ENCODE measurements at regions not wholly inside any gene's neighbourhood (a gene's known extent, or its start where the extent isn't known, plus 50 kb on each side); places are given as distances from the start of the nearest gene placed in this dataset.

GRCh38 chr16:85164838-85165516 is 52.7 kb upstream of the CIBAR2 start:
- H3K4me1 ChIP-seq (ENCODE audit: insufficient read depth, low read length, poor library complexity, severe bottlenecking) = no peaks in the 10 kb centered on the region
- no peaks in the 10 kb centered on the region for H3F3A ChIP-seq (ENCODE audit: low read depth)
- TF ChIP-seq CTCF (conservative IDR thresholded peaks at IDR 0.05; ENCODE audit: low read length) = no peak
- no peak for TF ChIP-seq EZH2phosphoT487 (IDR thresholded peaks at IDR 0.05; ENCODE audit: borderline replicate concordance)
- H3K9me3 ChIP-seq (ENCODE audit: insufficient read depth, low read depth, low read length) = no peaks in the 10 kb centered on the region
- no peaks in the 10 kb centered on the region for H3K9me2 ChIP-seq (replicated peaks; ENCODE audit: low read depth, low read length)
- no peak overlapping the region for H3K9ac ChIP-seq (ENCODE audit: low read depth, low read length, poor library complexity, severe bottlenecking)
- H3K4me3 ChIP-seq (ENCODE audit: low read length, poor library complexity, severe bottlenecking) = no peak overlapping the region
- H2AFZ ChIP-seq (ENCODE audit: low read length) = no peak overlapping the region
- H3K27me3 ChIP-seq (ENCODE audit: insufficient read depth, low read length, poor library complexity, severe bottlenecking) = no peaks in the 10 kb centered on the region
- no peaks in the 10 kb centered on the region for H3K36me3 ChIP-seq (ENCODE audit: insufficient read depth, low read length)
- no peaks in the 10 kb centered on the region for H4K20me1 ChIP-seq (ENCODE audit: insufficient read depth, low read length, poor library complexity, severe bottlenecking)
- H3K4me2 ChIP-seq (ENCODE audit: low read depth, low read length, poor library complexity, severe bottlenecking) = no peak overlapping the region
- H3K79me2 ChIP-seq (ENCODE audit: insufficient read depth, low read length) = no peaks in the 10 kb centered on the region

- Histone ChIP-seq H3K79me2 (ENCODE audit: insufficient read depth, low read length) (no peaks in the 10 kb centered on the region), H3K9me2 (replicated peaks; ENCODE audit: low read depth, low read length) (no peaks in the 10 kb centered on the region), H3K4me2 (ENCODE audit: low read depth, low read length, poor library complexity, severe bottlenecking) (no peak overlapping the region), H3K27me3 (ENCODE audit: insufficient read depth, low read length, poor library complexity, severe bottlenecking) (no peaks in the 10 kb centered on the region), H2AFZ (ENCODE audit: low read length) (no peak overlapping the region), H3K36me3 (ENCODE audit: insufficient read depth, low read length) (no peaks in the 10 kb centered on the region), H3F3A (ENCODE audit: low read depth) (no peaks in the 10 kb centered on the region), H3K4me3 (ENCODE audit: low read length, poor library complexity, severe bottlenecking) (no peak overlapping the region), H3K4me1 (ENCODE audit: insufficient read depth, low read length, poor library complexity, severe bottlenecking) (no peaks in the 10 kb centered on the region), H3K9me3 (ENCODE audit: insufficient read depth, low read depth, low read length) (no peaks in the 10 kb centered on the region), H3K9ac (ENCODE audit: low read depth, low read length, poor library complexity, severe bottlenecking) (no peak overlapping the region), H4K20me1 (ENCODE audit: insufficient read depth, low read length, poor library complexity, severe bottlenecking) (no peaks in the 10 kb centered on the region)
- TF ChIP-seq CTCF (conservative IDR thresholded peaks at IDR 0.05; ENCODE audit: low read length) = no peak
These were observed 53.5 kb upstream of the CIBAR2 start for GRCh38 chr16:85165781-85166180.

DNA sequence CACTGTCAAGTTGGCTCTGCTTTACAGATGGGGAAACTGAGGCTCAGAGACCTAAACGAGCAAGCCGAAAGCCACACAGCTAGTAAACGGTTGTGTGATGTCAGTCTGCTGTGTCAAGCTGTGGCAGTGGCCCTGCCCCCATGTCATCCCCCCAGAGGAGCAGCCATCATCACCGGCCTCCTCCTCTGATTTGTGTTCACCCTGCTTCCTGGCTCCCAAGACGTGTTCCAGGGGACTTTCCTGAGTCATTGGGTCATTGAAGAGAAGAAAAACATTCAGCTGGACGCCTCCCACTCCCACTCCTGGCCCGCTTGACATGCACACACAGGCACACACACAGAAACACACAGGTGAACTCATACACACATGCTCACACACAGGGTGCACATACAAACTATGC is 54.0 kb upstream of the CIBAR2 start:
- no peaks in the 10 kb centered on the region for H3K9me2 ChIP-seq (replicated peaks; ENCODE audit: low read depth, low read length)
- H2AFZ ChIP-seq (ENCODE audit: low read length) = no peak overlapping the region
- no peaks in the 10 kb centered on the region for H3K9me3 ChIP-seq (ENCODE audit: insufficient read depth, low read depth, low read length)
- no peak overlapping the region for H3K4me3 ChIP-seq (ENCODE audit: low read length, poor library complexity, severe bottlenecking)
- H3K36me3 ChIP-seq (ENCODE audit: insufficient read depth, low read length) = no peaks in the 10 kb centered on the region
- H3K79me2 ChIP-seq (ENCODE audit: insufficient read depth, low read length) = no peaks in the 10 kb centered on the region
- H3K4me2 ChIP-seq (ENCODE audit: low read depth, low read length, poor library complexity, severe bottlenecking) = no peak overlapping the region
- H3K4me1 ChIP-seq (ENCODE audit: insufficient read depth, low read length, poor library complexity, severe bottlenecking) = no peaks in the 10 kb centered on the region
- TF ChIP-seq CTCF (conservative IDR thresholded peaks at IDR 0.05; ENCODE audit: low read length) (no peak), EZH2phosphoT487 (IDR thresholded peaks at IDR 0.05; ENCODE audit: borderline replicate concordance) (no peak)
- H4K20me1 ChIP-seq (ENCODE audit: insufficient read depth, low read length, poor library complexity, severe bottlenecking) = no peaks in the 10 kb centered on the region
- no peaks in the 10 kb centered on the region for H3F3A ChIP-seq (ENCODE audit: low read depth)
- no peak overlapping the region for H3K9ac ChIP-seq (ENCODE audit: low read depth, low read length, poor library complexity, severe bottlenecking)
- no peaks in the 10 kb centered on the region for H3K27me3 ChIP-seq (ENCODE audit: insufficient read depth, low read length, poor library complexity, severe bottlenecking)

Data from Loucy (cell line).